ENCODE measurements at regions not wholly inside any gene's neighbourhood (a gene's known extent, or its start where the extent isn't known, plus 50 kb on each side); places are given as distances from the start of the nearest gene placed in this dataset.

DNA sequence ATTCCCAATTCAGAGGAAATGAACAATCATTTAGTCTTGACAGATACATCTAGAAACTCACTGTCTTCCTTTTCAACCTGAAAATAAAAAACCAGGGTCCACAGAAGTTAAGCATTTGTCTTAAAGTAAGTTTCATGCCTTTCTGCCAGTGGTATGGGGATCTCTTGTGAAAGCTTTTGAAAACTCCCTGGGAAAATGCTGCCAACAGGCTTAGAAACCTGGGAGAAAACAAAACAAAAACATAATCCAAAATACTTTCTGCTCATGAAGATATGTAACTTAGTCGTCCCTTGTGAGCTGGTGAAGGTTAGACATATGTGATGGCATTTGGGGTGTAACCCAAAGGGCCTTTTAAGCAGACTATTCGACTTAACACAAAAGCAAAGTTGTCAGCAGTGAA, 66.4 kb upstream of the ZNF438 start:
- CTCF ChIA-PET, result interaction anchor here (1.2 kb wide), 1 partner anchor 14 kb away, joined by 3 read pairs; no protein-coding TSS in a partner anchor
- Mint-ChIP-seq H3K36me3 (peaks cover 0 to 7% (median 0%) of the 10 kb centered on the region in 5 donors), H3K27ac (no peak overlapping the region), H3K27me3 (peaks cover 0 to 9% (median 0%) of the 10 kb centered on the region in 5 donors), H3K4me1 (peaks cover 0 to 61% (median 4%) of the 10 kb centered on the region in 7 donors), H3K9me3 (peaks cover 0 to 3% (median 0%) of the 10 kb centered on the region in 11 donors), H3K4me3 (no peak overlapping the region)
- H3K9me3 ChIP-seq (ENCODE audit: control insufficient read depth in 2 of 3, low read length in 3 of 3), result no peaks in the 10 kb centered on the region
- intact Hi-C loops (cut with micrococcal nuclease), result no loop called here
- no peaks in the 10 kb centered on the region for H3K36me3 ChIP-seq (ENCODE audit: control insufficient read depth in 2 of 3, insufficient read depth in 3 of 3, low read length in 3 of 3)
- no peak overlapping the region for H3K27ac ChIP-seq (ENCODE audit: low read depth, low read length)
- no peak overlapping the region for H3K4me3 ChIP-seq (ENCODE audit: low read length)
- DNase-seq (no peak), ATAC-seq (no peak)
- POLR2A ChIA-PET, result no interaction called here
- no peaks in the 10 kb centered on the region for H3K4me1 ChIP-seq (ENCODE audit: control insufficient read depth in 2 of 2, insufficient read depth in 2 of 2, low read length in 2 of 2)
- H3K27me3 ChIP-seq (ENCODE audit: control insufficient read depth in 2 of 2, insufficient read depth in 2 of 2, low read length in 2 of 2), result no peaks in the 10 kb centered on the region

DNA sequence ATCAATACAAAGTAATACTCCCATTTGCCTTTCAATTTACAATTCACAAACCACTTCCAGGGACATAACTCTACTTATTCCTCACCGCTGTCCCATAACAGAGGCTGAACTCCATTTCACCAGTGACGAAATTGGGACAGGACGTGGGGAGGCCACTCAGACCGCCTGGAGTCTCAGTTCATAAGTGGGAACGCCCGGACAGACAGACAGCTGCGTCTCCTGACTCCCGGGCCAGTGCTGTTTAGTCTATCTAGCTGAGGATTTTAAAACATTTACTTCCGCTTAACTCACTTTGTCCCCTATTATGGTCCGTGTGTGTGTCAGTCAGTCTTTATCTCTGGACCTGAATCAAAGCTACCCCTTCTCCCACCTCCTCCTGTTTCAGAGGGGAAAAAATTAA, 67.4 kb upstream of the ZNF438 start:
- CTCF ChIA-PET, result no interaction called here

DNA sequence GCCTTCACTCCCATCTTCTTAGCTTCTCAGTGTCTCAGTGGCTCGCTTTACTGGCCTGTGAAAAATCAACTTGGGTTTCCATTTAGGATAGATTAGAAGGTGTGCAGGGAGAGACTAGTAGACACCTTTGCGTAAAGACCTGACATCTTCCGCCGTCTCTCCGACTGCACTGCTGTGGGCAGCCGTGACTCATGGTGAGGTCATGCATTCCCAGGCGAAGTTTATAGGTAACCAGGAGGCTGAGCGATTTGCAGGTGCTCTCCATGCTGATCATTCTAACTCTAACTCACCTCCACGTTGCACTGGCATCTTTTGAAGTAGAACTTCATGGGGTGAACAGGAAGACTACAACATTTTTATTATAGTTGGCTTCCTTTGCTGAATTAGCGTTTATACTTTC, 68.0 kb upstream of the ZNF438 start:
- intact Hi-C loops (cut with micrococcal nuclease), result loop anchor here in 1 of 2 donors (5.0 kb wide), 1 partner anchor 663 kb away; no protein-coding TSS in a partner anchor

More for the DNA sequence above, 67.4 kb upstream of the ZNF438 start:
- Mint-ChIP-seq H3K9me3 (no peaks in the 10 kb centered on the region), H3K4me3 (no peak overlapping the region), H3K4me1 (peaks cover 0 to 60% (median 4%) of the 10 kb centered on the region in 7 donors), H3K36me3 (peaks cover 0 to 3% (median 0%) of the 10 kb centered on the region in 5 donors), H3K27me3 (peaks cover 0 to 4% (median 0%) of the 10 kb centered on the region in 5 donors), H3K27ac (peak overlapping the region in 1 of 9 donors; percentile 48)
- Histone ChIP-seq H3K27ac (ENCODE audit: low read depth, low read length) (no peak overlapping the region), H3K36me3 (ENCODE audit: control insufficient read depth in 2 of 3, insufficient read depth in 3 of 3, low read length in 3 of 3) (no peaks in the 10 kb centered on the region), H3K4me1 (ENCODE audit: control insufficient read depth in 2 of 2, insufficient read depth in 2 of 2, low read length in 2 of 2) (no peaks in the 10 kb centered on the region), H3K27me3 (ENCODE audit: control insufficient read depth in 2 of 2, insufficient read depth in 2 of 2, low read length in 2 of 2) (no peaks in the 10 kb centered on the region), H3K4me3 (ENCODE audit: low read length) (no peak overlapping the region), H3K9me3 (ENCODE audit: control insufficient read depth in 2 of 3, low read length in 3 of 3) (no peaks in the 10 kb centered on the region)
- ATAC-seq (no peak), DNase-seq (no peak)
- POLR2A ChIA-PET, result no interaction called here
- intact Hi-C loops (cut with micrococcal nuclease), result no loop called here

DNA sequence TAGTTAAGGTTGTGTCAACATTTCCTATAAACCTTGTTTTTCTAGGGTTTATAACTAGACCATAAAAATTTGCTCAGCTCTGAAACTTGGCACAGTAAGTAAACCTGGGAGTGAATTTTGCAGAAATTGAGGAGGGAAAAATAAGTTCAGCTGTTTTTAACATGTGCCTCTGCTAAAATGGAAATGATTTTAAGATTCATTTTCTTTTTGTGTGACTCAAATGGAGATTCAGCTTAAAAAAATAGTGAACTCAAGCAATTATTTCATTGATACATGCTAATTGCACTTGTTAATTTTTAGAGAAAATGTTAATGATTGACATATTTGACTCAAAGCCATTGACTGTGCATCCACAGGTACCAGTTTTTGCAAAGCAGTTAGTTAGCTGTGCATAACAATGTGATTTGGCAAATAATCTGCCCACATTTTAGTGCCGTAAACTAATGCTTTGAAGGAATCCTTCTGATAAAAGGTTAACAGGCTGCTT, 68.5 kb upstream of the ZNF438 start:
- Histone ChIP-seq H3K9me3 (ENCODE audit: control insufficient read depth in 2 of 3, low read length in 3 of 3) (no peaks in the 10 kb centered on the region), H3K36me3 (ENCODE audit: control insufficient read depth in 2 of 3, insufficient read depth in 3 of 3, low read length in 3 of 3) (no peaks in the 10 kb centered on the region), H3K27me3 (ENCODE audit: control insufficient read depth in 2 of 2, insufficient read depth in 2 of 2, low read length in 2 of 2) (no peaks in the 10 kb centered on the region), H3K4me3 (ENCODE audit: low read length) (no peak overlapping the region), H3K27ac (ENCODE audit: low read depth, low read length) (no peak overlapping the region), H3K4me1 (ENCODE audit: control insufficient read depth in 2 of 2, insufficient read depth in 2 of 2, low read length in 2 of 2) (no peaks in the 10 kb centered on the region)
- Mint-ChIP-seq H3K27ac (peak overlapping the region in 3 of 9 donors; percentile 48 to 95 (median 60)), H3K36me3 (no peaks in the 10 kb centered on the region), H3K4me3 (peak overlapping the region in 1 of 10 donors; percentile 41), H3K27me3 (peaks cover 0 to 4% (median 0%) of the 10 kb centered on the region in 5 donors), H3K9me3 (no peaks in the 10 kb centered on the region), H3K4me1 (peaks cover 0 to 70% (median 4%) of the 10 kb centered on the region in 7 donors)
- no peak for ATAC-seq
- CTCF ChIA-PET, result no interaction called here
- POLR2A ChIA-PET, result no interaction called here
- DNase-seq, result no peak
- intact Hi-C loops (cut with micrococcal nuclease), result loop anchor here in 1 of 2 donors (5.0 kb wide), 1 partner anchor 662 kb away; no protein-coding TSS in a partner anchor

More for the DNA sequence above, 68.0 kb upstream of the ZNF438 start:
- CTCF ChIA-PET, result no interaction called here
- H3K4me3 ChIP-seq (ENCODE audit: low read length), result no peak overlapping the region
- Mint-ChIP-seq H3K4me3 (peak overlapping the region in 1 of 10 donors; percentile 43), H3K9me3 (no peaks in the 10 kb centered on the region), H3K4me1 (peaks cover 0 to 66% (median 4%) of the 10 kb centered on the region in 7 donors), H3K27me3 (peaks cover 0 to 4% (median 0%) of the 10 kb centered on the region in 5 donors), H3K27ac (peak overlapping the region in 3 of 9 donors; percentile 48 to 95 (median 60)), H3K36me3 (no peaks in the 10 kb centered on the region)
- no peaks in the 10 kb centered on the region for H3K4me1 ChIP-seq (ENCODE audit: control insufficient read depth in 2 of 2, insufficient read depth in 2 of 2, low read length in 2 of 2)
- DNase-seq, result peak in 1 of 9 donors; percentile 41
- H3K27ac ChIP-seq (ENCODE audit: low read depth, low read length), result no peak overlapping the region
- no peaks in the 10 kb centered on the region for H3K27me3 ChIP-seq (ENCODE audit: control insufficient read depth in 2 of 2, insufficient read depth in 2 of 2, low read length in 2 of 2)
- POLR2A ChIA-PET, result no interaction called here
- ATAC-seq, result no peak
- no peaks in the 10 kb centered on the region for H3K9me3 ChIP-seq (ENCODE audit: control insufficient read depth in 2 of 3, low read length in 3 of 3)
- H3K36me3 ChIP-seq (ENCODE audit: control insufficient read depth in 2 of 3, insufficient read depth in 3 of 3, low read length in 3 of 3), result no peaks in the 10 kb centered on the region

DNA sequence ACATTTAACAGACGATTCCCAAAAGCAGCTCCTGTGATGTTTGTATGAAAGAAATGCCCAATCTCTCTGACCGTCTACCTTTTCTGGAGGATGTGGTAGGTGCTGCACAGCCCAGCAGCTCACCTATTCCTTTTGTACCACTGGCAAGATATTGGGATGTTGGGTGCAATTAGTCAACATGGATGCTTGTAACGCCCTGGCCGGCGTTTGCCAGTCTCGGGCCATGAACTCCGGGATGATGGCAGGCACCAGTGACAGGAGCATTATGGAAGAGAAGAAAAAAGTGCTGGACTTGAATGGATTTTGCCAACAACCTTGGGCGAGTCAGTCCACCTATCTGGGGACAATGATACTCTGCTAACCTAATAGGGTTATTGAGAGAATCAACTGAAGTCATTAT, 69.0 kb upstream of the ZNF438 start:
- Histone ChIP-seq H3K36me3 (ENCODE audit: control insufficient read depth in 2 of 3, insufficient read depth in 3 of 3, low read length in 3 of 3) (no peaks in the 10 kb centered on the region), H3K27ac (ENCODE audit: low read depth, low read length) (no peak overlapping the region), H3K4me1 (ENCODE audit: control insufficient read depth in 2 of 2, insufficient read depth in 2 of 2, low read length in 2 of 2) (no peaks in the 10 kb centered on the region), H3K9me3 (ENCODE audit: control insufficient read depth in 2 of 3, low read length in 3 of 3) (no peaks in the 10 kb centered on the region), H3K4me3 (ENCODE audit: low read length) (no peak overlapping the region), H3K27me3 (ENCODE audit: control insufficient read depth in 2 of 2, insufficient read depth in 2 of 2, low read length in 2 of 2) (no peaks in the 10 kb centered on the region)
- Mint-ChIP-seq H3K9me3 (no peaks in the 10 kb centered on the region), H3K27me3 (peaks cover 0 to 4% (median 0%) of the 10 kb centered on the region in 5 donors), H3K4me1 (peaks cover 0 to 71% (median 4%) of the 10 kb centered on the region in 7 donors), H3K36me3 (no peaks in the 10 kb centered on the region), H3K27ac (peak overlapping the region in 3 of 9 donors; percentile 28 to 95 (median 29)), H3K4me3 (peak overlapping the region in 1 of 10 donors; percentile 85)
- intact Hi-C loops (cut with micrococcal nuclease), result loop anchor here in 1 of 2 donors (1.0 to 5.0 kb wide), 3 partner anchors 9 to 662 kb away; no protein-coding TSS in a partner anchor
- no peak for DNase-seq
- ChIA-PET CTCF (no interaction called here), POLR2A (no interaction called here)
- ATAC-seq, result no peak

DNA sequence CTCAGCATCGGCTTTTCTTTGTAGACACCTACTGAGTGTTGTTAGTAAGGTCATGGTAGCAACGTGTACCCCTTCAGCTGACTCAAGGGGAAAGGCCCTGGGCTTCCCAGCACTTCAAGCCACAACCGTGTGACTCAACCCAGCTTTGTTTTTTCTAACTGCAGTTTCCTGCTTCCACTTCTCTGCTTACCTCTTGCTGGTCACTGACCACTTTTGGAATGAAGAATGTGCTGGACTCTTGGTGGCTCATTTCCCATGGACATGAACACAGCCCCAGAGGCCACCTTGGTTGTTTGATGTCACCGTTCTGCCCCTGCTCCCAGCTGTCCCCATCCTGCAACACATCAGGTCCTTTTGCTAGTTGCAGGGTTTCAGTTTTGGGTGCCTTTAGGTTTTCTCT, 69.5 kb upstream of the ZNF438 start:
- H3K36me3 Mint-ChIP-seq, result no peaks in the 10 kb centered on the region
- intact Hi-C loops (cut with micrococcal nuclease), result loop anchor here in 1 of 2 donors (1.0 to 5.0 kb wide), 3 partner anchors 10 to 661 kb away; no protein-coding TSS in a partner anchor
- peak; percentile 58 for ATAC-seq
- POLR2A ChIA-PET, result no interaction called here
- peaks cover 0 to 66% (median 4%) of the 10 kb centered on the region in 7 donors for H3K4me1 Mint-ChIP-seq
- Histone ChIP-seq H3K4me3 (ENCODE audit: low read length) (no peak overlapping the region), H3K4me1 (ENCODE audit: control insufficient read depth in 2 of 2, insufficient read depth in 2 of 2, low read length in 2 of 2) (no peaks in the 10 kb centered on the region), H3K9me3 (ENCODE audit: control insufficient read depth in 2 of 3, low read length in 3 of 3) (no peaks in the 10 kb centered on the region), H3K36me3 (ENCODE audit: control insufficient read depth in 2 of 3, insufficient read depth in 3 of 3, low read length in 3 of 3) (no peaks in the 10 kb centered on the region), H3K27ac (ENCODE audit: low read depth, low read length) (no peak overlapping the region), H3K27me3 (ENCODE audit: control insufficient read depth in 2 of 2, insufficient read depth in 2 of 2, low read length in 2 of 2) (no peaks in the 10 kb centered on the region)
- DNase-seq, result peak in 1 of 9 donors; percentile 74
- peaks cover 0 to 4% (median 0%) of the 10 kb centered on the region in 5 donors for H3K27me3 Mint-ChIP-seq
- no peaks in the 10 kb centered on the region for H3K9me3 Mint-ChIP-seq
- H3K4me3 Mint-ChIP-seq, result peak overlapping the region in 1 of 10 donors; percentile 85
- peak overlapping the region in 3 of 9 donors; percentile 28 to 95 (median 29) for H3K27ac Mint-ChIP-seq
- CTCF ChIA-PET, result no interaction called here

DNA sequence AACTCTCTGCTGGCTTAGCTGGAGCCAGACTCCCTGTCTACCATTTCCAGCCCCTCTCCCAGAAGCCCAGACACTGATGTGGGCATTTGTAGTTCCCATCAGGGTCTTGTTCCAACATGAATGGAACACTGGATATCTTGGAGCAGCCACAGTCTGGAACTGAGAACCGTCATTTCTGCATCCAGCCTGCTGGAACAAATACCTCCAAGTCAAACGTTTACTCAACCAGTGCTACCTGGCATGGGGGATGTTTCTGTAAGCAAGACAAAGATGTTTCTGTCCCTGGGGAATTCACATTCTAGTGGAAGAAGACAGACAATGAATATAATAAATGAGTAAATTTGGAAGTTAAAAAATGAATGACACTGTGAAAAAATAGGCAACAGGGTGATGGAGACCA, 70.8 kb upstream of the ZNF438 start:
- Histone ChIP-seq H3K4me1 (ENCODE audit: control insufficient read depth in 2 of 2, insufficient read depth in 2 of 2, low read length in 2 of 2) (no peaks in the 10 kb centered on the region), H3K27ac (ENCODE audit: low read depth, low read length) (no peak overlapping the region), H3K4me3 (ENCODE audit: low read length) (no peak overlapping the region), H3K9me3 (ENCODE audit: control insufficient read depth in 2 of 3, low read length in 3 of 3) (no peaks in the 10 kb centered on the region), H3K27me3 (ENCODE audit: control insufficient read depth in 2 of 2, insufficient read depth in 2 of 2, low read length in 2 of 2) (no peaks in the 10 kb centered on the region), H3K36me3 (ENCODE audit: control insufficient read depth in 2 of 3, insufficient read depth in 3 of 3, low read length in 3 of 3) (no peaks in the 10 kb centered on the region)
- Mint-ChIP-seq H3K9me3 (no peaks in the 10 kb centered on the region), H3K4me3 (no peak overlapping the region), H3K27ac (peak overlapping the region in 4 of 9 donors; percentile 9 to 78 (median 41)), H3K36me3 (no peaks in the 10 kb centered on the region), H3K4me1 (peaks cover 0 to 62% (median 4%) of the 10 kb centered on the region in 7 donors), H3K27me3 (no peaks in the 10 kb centered on the region)
- ATAC-seq, result no peak
- DNase-seq, result no peak
- POLR2A ChIA-PET, result no interaction called here
- intact Hi-C loops (cut with micrococcal nuclease), result loop anchor here in 1 of 2 donors (5.0 kb wide), 1 partner anchor 660 kb away; no protein-coding TSS in a partner anchor
- CTCF ChIA-PET, result no interaction called here
